ENCODE measurements at regions not wholly inside any gene's neighbourhood (a gene's known extent, or its start where the extent isn't known, plus 50 kb on each side); places are given as distances from the start of the nearest gene placed in this dataset.
"Not testable (repeated sequence)": the region's sequence is repeated elsewhere in the genome, so short reads cannot be mapped to it uniquely, and the experiment has no call there.

- Mint-ChIP-seq H3K36me3 (ENCODE audit: low read depth) (no peaks in the 10 kb centered on the region), H3K4me1 (ENCODE audit: low read depth) (no peaks in the 10 kb centered on the region), H3K27ac (no peak overlapping the region), H3K27me3 (ENCODE audit: insufficient read depth) (no peaks in the 10 kb centered on the region), H3K4me3 (no peak overlapping the region), H3K9me3 (no peaks in the 10 kb centered on the region)
- no peak for DNase-seq (ENCODE audit: low spot score)
- intact Hi-C loops (cut with micrococcal nuclease), result no loop called here
These were observed 318.4 kb upstream of the SEMA6A start for GRCh38 chr5:116892993-116893392.

GRCh38 chr5:116887104-116887503 is 312.5 kb upstream of the SEMA6A start:
- no peaks in the 10 kb centered on the region for H3K9me3 Mint-ChIP-seq
- H3K27me3 Mint-ChIP-seq (ENCODE audit: insufficient read depth), result no peaks in the 10 kb centered on the region
- no peaks in the 10 kb centered on the region for H3K4me1 Mint-ChIP-seq (ENCODE audit: low read depth)
- H3K27ac Mint-ChIP-seq, result no peak overlapping the region
- H3K4me3 Mint-ChIP-seq, result no peak overlapping the region
- intact Hi-C loops (cut with micrococcal nuclease), result no loop called here
- no peak for DNase-seq (ENCODE audit: low spot score)
- no peaks in the 10 kb centered on the region for H3K36me3 Mint-ChIP-seq (ENCODE audit: low read depth)

- Mint-ChIP-seq H3K27me3 (ENCODE audit: insufficient read depth) (no peaks in the 10 kb centered on the region), H3K36me3 (ENCODE audit: low read depth) (no peaks in the 10 kb centered on the region), H3K4me1 (ENCODE audit: low read depth) (no peaks in the 10 kb centered on the region), H3K9me3 (no peaks in the 10 kb centered on the region), H3K27ac (no peak overlapping the region), H3K4me3 (no peak overlapping the region)
- intact Hi-C loops (cut with micrococcal nuclease), result no loop called here
- DNase-seq (ENCODE audit: low spot score), result no peak
These were observed 311.2 kb upstream of the SEMA6A start for GRCh38 chr5:116885825-116886224.

DNA sequence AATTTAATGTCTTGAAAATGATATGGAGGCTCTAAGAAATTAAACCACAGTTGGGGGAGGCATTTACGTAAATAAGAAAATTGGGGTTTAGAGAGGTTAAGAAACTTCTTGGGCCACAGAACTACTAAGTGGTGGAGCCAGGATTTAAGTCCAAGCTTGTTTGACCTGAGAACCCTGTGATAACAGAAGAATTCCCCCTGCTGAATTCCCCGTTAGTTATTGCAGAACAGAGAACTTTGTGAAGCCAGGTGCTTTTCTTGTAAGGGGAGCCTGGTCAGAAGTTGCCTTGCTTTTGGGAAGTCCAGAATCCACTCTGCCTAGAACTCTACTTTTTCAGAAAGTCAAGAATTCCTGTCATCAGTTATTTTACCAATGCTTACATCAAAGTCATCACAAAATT is 309.3 kb upstream of the SEMA6A start:
- no peaks in the 10 kb centered on the region for H3K36me3 Mint-ChIP-seq (ENCODE audit: low read depth)
- no peaks in the 10 kb centered on the region for H3K27me3 Mint-ChIP-seq (ENCODE audit: insufficient read depth)
- no peaks in the 10 kb centered on the region for H3K4me1 Mint-ChIP-seq (ENCODE audit: low read depth)
- no peak overlapping the region for H3K4me3 Mint-ChIP-seq
- H3K9me3 Mint-ChIP-seq, result no peaks in the 10 kb centered on the region
- no peak overlapping the region for H3K27ac Mint-ChIP-seq
- DNase-seq (ENCODE audit: low spot score), result no peak
- intact Hi-C loops (cut with micrococcal nuclease), result no loop called here

DNA sequence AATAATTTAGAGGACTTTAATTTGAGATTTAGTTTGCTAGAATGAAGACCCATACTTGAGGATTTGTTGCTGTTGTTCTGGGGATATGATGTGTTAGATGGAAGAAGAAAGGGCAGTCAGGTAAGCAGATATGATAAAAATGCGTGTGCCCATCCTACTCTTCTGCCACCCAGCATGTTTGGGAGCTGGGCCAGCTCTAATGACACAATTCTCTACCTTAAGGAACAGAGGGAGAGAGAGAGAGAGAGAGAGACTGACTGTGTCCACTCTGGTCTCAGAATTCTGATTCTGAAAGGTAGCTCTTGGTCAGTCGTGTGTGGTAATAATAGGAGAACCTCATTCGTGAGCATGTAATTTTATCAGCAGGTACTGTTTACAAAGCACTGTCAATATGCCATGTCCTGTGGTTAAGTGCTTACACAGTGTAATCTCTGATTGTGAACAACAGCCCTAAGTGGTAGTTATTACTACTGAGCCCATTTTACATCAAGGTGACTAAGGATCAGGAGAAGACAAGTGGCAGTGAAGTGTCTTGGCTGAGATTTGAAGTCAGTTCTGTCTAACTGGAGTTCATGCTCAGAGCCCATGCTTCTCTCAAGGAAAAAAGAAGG is 307.4 kb upstream of the SEMA6A start:
- H3K27ac Mint-ChIP-seq, result no peak overlapping the region
- DNase-seq (ENCODE audit: low spot score), result no peak
- intact Hi-C loops (cut with micrococcal nuclease), result no loop called here
- H3K4me1 Mint-ChIP-seq (ENCODE audit: low read depth), result no peaks in the 10 kb centered on the region
- H3K36me3 Mint-ChIP-seq (ENCODE audit: low read depth), result no peaks in the 10 kb centered on the region
- peaks cover 2% of the 10 kb centered on the region for H3K9me3 Mint-ChIP-seq
- no peak overlapping the region for H3K4me3 Mint-ChIP-seq
- H3K27me3 Mint-ChIP-seq (ENCODE audit: insufficient read depth), result no peaks in the 10 kb centered on the region

DNA sequence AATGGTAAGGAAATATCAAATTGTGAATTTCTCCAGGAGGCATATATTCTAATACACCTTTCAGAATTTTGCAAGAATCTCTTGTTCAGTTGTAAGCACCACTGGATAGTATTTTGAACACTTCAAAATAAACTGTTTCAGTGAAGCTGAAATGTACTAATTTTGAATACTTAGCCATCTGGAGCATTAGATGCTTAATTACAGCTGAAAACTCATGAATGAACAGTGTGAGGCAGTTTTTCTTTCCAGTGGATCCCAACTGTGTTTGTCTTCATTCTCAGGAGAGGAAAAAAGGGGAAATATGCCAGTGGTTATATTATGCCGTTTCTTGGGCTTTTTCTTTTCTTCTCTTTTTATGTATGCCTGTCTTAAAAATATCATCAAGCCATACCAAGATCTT is 306.0 kb upstream of the SEMA6A start:
- H3K36me3 Mint-ChIP-seq (ENCODE audit: low read depth), result no peaks in the 10 kb centered on the region
- no peaks in the 10 kb centered on the region for H3K27me3 Mint-ChIP-seq (ENCODE audit: insufficient read depth)
- no peak overlapping the region for H3K27ac Mint-ChIP-seq
- intact Hi-C loops (cut with micrococcal nuclease), result no loop called here
- no peak overlapping the region for H3K4me3 Mint-ChIP-seq
- H3K9me3 Mint-ChIP-seq, result peaks cover 3% of the 10 kb centered on the region
- DNase-seq (ENCODE audit: low spot score), result no peak
- no peaks in the 10 kb centered on the region for H3K4me1 Mint-ChIP-seq (ENCODE audit: low read depth)

DNA sequence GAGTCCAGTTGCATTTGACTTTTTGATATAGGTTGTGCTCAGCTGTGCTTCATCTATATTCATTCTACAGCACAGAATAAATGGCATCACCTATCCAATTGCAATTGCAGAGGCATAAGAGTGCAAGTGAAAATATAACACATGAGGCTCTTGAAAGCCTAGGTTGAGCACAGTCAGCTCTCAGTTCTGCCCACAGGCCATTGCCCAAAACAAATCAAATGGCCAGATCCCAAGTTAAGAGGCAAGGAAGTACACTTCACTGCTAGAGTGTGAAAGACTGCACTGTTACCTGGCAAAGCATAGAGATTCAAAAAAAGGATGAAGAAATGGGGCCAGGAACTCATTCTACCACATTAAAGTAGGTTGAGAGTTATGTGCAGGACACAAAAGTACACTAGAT is 305.5 kb upstream of the SEMA6A start:
- no peaks in the 10 kb centered on the region for H3K36me3 Mint-ChIP-seq (ENCODE audit: low read depth)
- intact Hi-C loops (cut with micrococcal nuclease), result no loop called here
- no peak for DNase-seq (ENCODE audit: low spot score)
- H3K27me3 Mint-ChIP-seq (ENCODE audit: insufficient read depth), result no peaks in the 10 kb centered on the region
- peaks cover 3% of the 10 kb centered on the region for H3K9me3 Mint-ChIP-seq
- H3K4me1 Mint-ChIP-seq (ENCODE audit: low read depth), result no peaks in the 10 kb centered on the region
- H3K4me3 Mint-ChIP-seq, result no peak overlapping the region
- no peak overlapping the region for H3K27ac Mint-ChIP-seq

DNA sequence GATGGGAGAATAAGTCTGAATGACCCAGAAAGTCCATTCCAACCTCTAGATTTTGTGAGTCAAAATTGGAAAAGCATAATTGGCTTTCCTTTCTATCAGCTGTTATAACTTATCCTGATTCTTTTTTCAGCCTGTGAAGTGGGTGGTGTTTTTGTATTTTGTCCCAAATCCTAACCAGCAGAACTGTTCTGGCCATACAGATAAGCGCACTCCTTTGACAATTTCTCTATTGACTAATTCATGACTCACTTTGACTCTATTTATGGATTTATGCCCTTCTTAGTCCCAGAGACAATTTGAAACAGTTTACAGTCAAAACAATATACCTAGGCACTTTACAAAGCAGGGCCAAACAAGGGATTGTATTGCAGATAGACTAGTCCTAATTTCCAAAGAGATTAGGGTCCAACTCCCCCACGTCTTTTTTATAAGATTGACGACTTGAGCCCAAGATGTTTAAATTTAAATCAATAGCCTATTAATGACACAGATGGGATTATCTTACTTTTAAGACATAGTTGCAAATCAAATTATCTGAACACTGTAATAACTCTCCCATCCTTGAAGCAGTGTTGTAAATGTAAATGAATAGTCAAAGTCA is 301.7 kb upstream of the SEMA6A start:
- no peaks in the 10 kb centered on the region for H3K27me3 Mint-ChIP-seq (ENCODE audit: insufficient read depth)
- H3K27ac Mint-ChIP-seq, result no peak overlapping the region
- DNase-seq (ENCODE audit: low spot score), result no peak
- intact Hi-C loops (cut with micrococcal nuclease), result no loop called here
- H3K4me1 Mint-ChIP-seq (ENCODE audit: low read depth), result no peaks in the 10 kb centered on the region
- H3K36me3 Mint-ChIP-seq (ENCODE audit: low read depth), result no peaks in the 10 kb centered on the region
- H3K4me3 Mint-ChIP-seq, result no peak overlapping the region
- peaks cover 3% of the 10 kb centered on the region for H3K9me3 Mint-ChIP-seq

DNA sequence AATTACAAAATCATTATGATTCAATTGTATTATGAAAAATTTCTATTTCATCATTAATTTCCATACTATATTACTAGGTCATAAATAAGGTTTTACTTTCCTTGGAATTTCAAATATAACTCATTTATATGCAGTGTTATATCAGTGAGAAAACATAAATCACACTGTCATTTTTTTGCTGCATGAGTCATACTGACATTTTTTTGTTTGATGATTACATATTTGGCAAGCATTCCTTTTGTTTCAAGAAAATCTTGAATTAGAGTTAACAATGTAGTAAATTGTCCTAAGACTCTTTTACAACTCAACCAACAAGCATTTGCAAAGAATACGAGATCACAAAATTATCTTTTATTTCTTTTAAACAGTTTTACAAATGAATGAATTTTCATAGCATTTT is 298.4 kb upstream of the SEMA6A start:
- peaks cover 3% of the 10 kb centered on the region for H3K9me3 Mint-ChIP-seq
- DNase-seq (ENCODE audit: low spot score), result no peak
- H3K27me3 Mint-ChIP-seq (ENCODE audit: insufficient read depth), result no peaks in the 10 kb centered on the region
- H3K36me3 Mint-ChIP-seq (ENCODE audit: low read depth), result no peaks in the 10 kb centered on the region
- H3K4me1 Mint-ChIP-seq (ENCODE audit: low read depth), result no peaks in the 10 kb centered on the region
- H3K4me3 Mint-ChIP-seq, result no peak overlapping the region
- intact Hi-C loops (cut with micrococcal nuclease), result no loop called here
- H3K27ac Mint-ChIP-seq, result no peak overlapping the region

GRCh38 chr5:116872486-116872885 is 297.9 kb upstream of the SEMA6A start:
- H3K4me1 Mint-ChIP-seq (ENCODE audit: low read depth), result no peaks in the 10 kb centered on the region

DNA sequence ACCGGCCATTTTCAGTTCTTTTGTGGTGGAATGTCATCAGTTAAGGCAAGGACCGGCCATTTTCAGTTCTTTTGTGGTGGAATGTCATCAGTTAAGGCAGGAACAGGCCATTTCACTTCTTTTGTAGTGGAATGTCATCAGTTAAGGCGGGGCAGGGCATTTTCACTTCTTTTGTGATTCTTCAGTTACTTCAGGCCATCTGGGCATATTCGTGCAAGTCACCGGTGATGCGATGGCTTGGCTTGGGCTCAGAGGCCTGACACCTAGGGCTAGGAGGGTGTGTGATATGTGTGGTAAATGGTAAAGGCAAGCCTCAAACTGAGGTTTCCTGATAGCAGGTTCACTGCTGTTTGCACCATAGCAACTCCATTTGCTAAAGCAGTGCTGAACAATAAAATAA is 293.2 kb upstream of the SEMA6A start:
- H3K27ac Mint-ChIP-seq; H3K36me3 Mint-ChIP-seq (ENCODE audit: low read depth); intact Hi-C loops (cut with micrococcal nuclease); H3K4me3 Mint-ChIP-seq; H3K9me3 Mint-ChIP-seq; DNase-seq (ENCODE audit: low spot score); H3K4me1 Mint-ChIP-seq (ENCODE audit: low read depth); H3K27me3 Mint-ChIP-seq (ENCODE audit: insufficient read depth): not testable (repeated sequence)

More at GRCh38 chr5:116872486-116872885, 297.9 kb upstream of the SEMA6A start:
- Mint-ChIP-seq H3K4me3 (no peak overlapping the region), H3K27ac (no peak overlapping the region), H3K9me3 (peaks cover 3% of the 10 kb centered on the region), H3K36me3 (ENCODE audit: low read depth) (no peaks in the 10 kb centered on the region), H3K27me3 (ENCODE audit: insufficient read depth) (no peaks in the 10 kb centered on the region)
- intact Hi-C loops (cut with micrococcal nuclease), result no loop called here
- no peak for DNase-seq (ENCODE audit: low spot score)

- Mint-ChIP-seq H3K27me3 (ENCODE audit: insufficient read depth) (no peaks in the 10 kb centered on the region), H3K4me1 (ENCODE audit: low read depth) (no peaks in the 10 kb centered on the region), H3K36me3 (ENCODE audit: low read depth) (no peaks in the 10 kb centered on the region), H3K27ac (no peak overlapping the region), H3K9me3 (no peaks in the 10 kb centered on the region), H3K4me3 (no peak overlapping the region)
- intact Hi-C loops (cut with micrococcal nuclease), result no loop called here
- no peak for DNase-seq (ENCODE audit: low spot score)
These were observed 291.0 kb upstream of the SEMA6A start for GRCh38 chr5:116865651-116866050.

- no peak for DNase-seq (ENCODE audit: low spot score)
- H3K27ac Mint-ChIP-seq, result no peak overlapping the region
- no peak overlapping the region for H3K4me3 Mint-ChIP-seq
- H3K9me3 Mint-ChIP-seq, result no peaks in the 10 kb centered on the region
- no peaks in the 10 kb centered on the region for H3K36me3 Mint-ChIP-seq (ENCODE audit: low read depth)
- no peaks in the 10 kb centered on the region for H3K27me3 Mint-ChIP-seq (ENCODE audit: insufficient read depth)
- intact Hi-C loops (cut with micrococcal nuclease), result no loop called here
- H3K4me1 Mint-ChIP-seq (ENCODE audit: low read depth), result no peaks in the 10 kb centered on the region
These were observed 290.2 kb upstream of the SEMA6A start for GRCh38 chr5:116864838-116865190.
